ENCODE measurements at regions not wholly inside any gene's neighbourhood (a gene's known extent, or its start where the extent isn't known, plus 50 kb on each side); places are given as distances from the start of the nearest gene placed in this dataset.

GRCh38 chr12:92030618-92031017 is 115.0 kb downstream of the BTG1 start:
- TF ChIP-seq CTCF (IDR thresholded peaks at IDR 0.05; ENCODE audit: insufficient read depth, low read length, severe bottlenecking), result no peak
- DNase-seq (ENCODE audit: low read depth) (no peak), FAIRE-seq (no peak)

GRCh38 chr12:92029902-92030586 is 115.6 kb downstream of the BTG1 start:
- Histone ChIP-seq H3K36me3 (ENCODE audit: control insufficient read depth, insufficient read depth, low read length) (no peaks in the 10 kb centered on the region), H3K27me3 (ENCODE audit: control insufficient read depth, insufficient read depth, low read length) (no peaks in the 10 kb centered on the region), H3K4me3 (ENCODE audit: low read depth, low read length) (no peak overlapping the region)
- TF ChIP-seq CTCF (IDR thresholded peaks at IDR 0.05; ENCODE audit: insufficient read depth, low read length, severe bottlenecking), result no peak
- no peak for FAIRE-seq
- DNase-seq (ENCODE audit: low read depth), result no peak

More at GRCh38 chr12:92030618-92031017, 115.0 kb downstream of the BTG1 start:
- H3K36me3 ChIP-seq (ENCODE audit: control insufficient read depth, insufficient read depth, low read length), result no peaks in the 10 kb centered on the region
- no peaks in the 10 kb centered on the region for H3K27me3 ChIP-seq (ENCODE audit: control insufficient read depth, insufficient read depth, low read length)
- H3K4me3 ChIP-seq (ENCODE audit: low read depth, low read length), result no peak overlapping the region

- no peak for DNase-seq (ENCODE audit: low read depth)
- Histone ChIP-seq H3K36me3 (ENCODE audit: control insufficient read depth, insufficient read depth, low read length) (no peaks in the 10 kb centered on the region), H3K4me3 (ENCODE audit: low read depth, low read length) (no peak overlapping the region), H3K27me3 (ENCODE audit: control insufficient read depth, insufficient read depth, low read length) (no peaks in the 10 kb centered on the region)
- no peak for TF ChIP-seq CTCF (IDR thresholded peaks at IDR 0.05; ENCODE audit: insufficient read depth, low read length, severe bottlenecking)
- no peak for FAIRE-seq
Measured at GRCh38 chr12:92029136-92029535, 116.5 kb downstream of the BTG1 start.

GRCh38 chr12:92028441-92028709 is 117.3 kb downstream of the BTG1 start:
- DNase-seq (ENCODE audit: low read depth) (peak; percentile 76), FAIRE-seq (no peak)
- Histone ChIP-seq H3K27me3 (ENCODE audit: control insufficient read depth, insufficient read depth, low read length) (no peaks in the 10 kb centered on the region), H3K36me3 (ENCODE audit: control insufficient read depth, insufficient read depth, low read length) (no peaks in the 10 kb centered on the region), H3K4me3 (ENCODE audit: low read depth, low read length) (no peak overlapping the region)
- TF ChIP-seq CTCF (IDR thresholded peaks at IDR 0.05; ENCODE audit: insufficient read depth, low read length, severe bottlenecking), result no peak

GRCh38 chr12:92027701-92028440 is 117.8 kb downstream of the BTG1 start:
- Histone ChIP-seq H3K4me3 (ENCODE audit: low read depth, low read length) (no peak overlapping the region), H3K36me3 (ENCODE audit: control insufficient read depth, insufficient read depth, low read length) (no peaks in the 10 kb centered on the region), H3K27me3 (ENCODE audit: control insufficient read depth, insufficient read depth, low read length) (no peaks in the 10 kb centered on the region)
- FAIRE-seq (no peak), DNase-seq (ENCODE audit: low read depth) (no peak)
- no peak for TF ChIP-seq CTCF (IDR thresholded peaks at IDR 0.05; ENCODE audit: insufficient read depth, low read length, severe bottlenecking)

Measured in bronchial epithelial cell (primary cell).